ENCODE measurements at regions not wholly inside any gene's neighbourhood (a gene's known extent, or its start where the extent isn't known, plus 50 kb on each side); places are given as distances from the start of the nearest gene placed in this dataset.

DNA sequence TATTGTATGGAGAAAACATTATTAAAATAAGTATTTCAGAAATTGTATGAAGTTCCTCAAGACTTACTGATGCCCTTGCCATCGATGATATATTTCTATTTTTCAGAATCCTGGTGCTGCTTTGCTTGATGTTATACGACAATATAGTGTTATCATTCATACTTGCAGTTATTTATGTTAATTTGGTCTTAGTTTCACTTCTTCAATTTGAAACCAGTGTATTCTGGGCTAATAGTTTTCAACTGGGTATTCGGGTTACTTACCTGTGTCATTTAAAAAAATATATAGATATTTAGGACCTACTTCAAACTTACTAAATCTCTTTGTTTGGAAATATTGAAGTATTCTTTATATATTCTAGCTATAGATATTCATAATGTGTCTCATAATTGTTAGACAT lies 1414.7 kb downstream of the C4orf33 start:
- no peak for DNase-seq (ENCODE audit: low read depth)

DNA sequence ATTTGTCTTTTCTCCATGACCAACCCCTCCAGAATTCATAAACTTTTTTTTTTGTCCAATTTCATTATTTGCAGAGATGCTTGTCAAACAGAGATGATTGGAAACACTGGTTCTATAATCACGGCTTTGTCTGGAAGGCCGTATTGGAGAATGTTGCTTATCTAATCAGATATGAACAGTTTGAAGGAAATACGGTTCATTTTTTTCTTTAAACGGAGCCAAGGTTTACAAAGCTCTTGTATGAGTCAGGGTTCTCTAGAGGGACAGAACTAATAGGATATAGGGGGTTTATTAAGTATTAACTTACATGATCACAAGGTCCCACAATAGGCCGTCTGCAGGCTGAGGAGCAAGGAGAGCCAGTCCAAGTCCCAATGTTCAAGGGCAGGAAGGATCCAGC lies 1415.8 kb downstream of the C4orf33 start:
- DNase-seq (ENCODE audit: low read depth), result no peak

DNA sequence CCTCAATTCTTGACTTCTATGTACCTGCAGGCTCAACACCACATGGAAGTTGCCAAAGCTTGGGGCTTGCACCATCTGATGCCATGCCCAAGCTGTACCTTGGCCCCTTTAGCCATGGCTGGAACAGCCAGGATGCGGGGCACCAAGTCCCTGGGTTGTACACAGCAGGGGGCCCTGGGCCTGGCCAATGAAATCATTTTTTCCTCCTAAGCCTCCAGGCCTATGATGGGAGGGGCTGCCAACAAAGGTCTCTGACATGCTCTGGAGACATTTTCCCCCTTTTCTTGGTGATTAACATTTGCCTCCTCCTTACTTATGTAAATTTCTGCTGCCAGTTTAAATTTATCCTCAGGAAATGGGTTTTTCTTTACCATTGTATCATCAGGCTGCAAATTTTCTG lies 1428.1 kb downstream of the C4orf33 start:
- no peak for DNase-seq (ENCODE audit: low read depth)

DNA sequence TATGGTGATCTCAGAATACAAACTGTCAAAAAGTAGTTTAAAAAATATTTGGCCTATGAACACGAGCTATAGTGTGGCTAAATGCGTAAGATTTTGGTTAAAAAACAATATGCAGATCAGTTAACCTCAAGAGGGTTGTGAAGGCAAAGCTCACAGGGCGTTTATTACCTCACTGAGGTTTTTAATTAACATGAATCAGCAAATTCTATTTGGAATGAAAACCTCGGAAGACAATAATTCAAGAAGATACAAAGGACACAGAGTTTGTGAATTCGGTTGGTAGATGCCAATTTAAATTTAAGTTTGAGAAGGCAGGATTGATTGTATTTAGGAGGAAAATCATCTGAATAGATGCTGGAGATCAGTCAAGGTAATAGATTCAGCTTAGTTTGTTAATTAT lies 1434.6 kb downstream of the C4orf33 start:
- DNase-seq (ENCODE audit: low read depth), result no peak

DNA sequence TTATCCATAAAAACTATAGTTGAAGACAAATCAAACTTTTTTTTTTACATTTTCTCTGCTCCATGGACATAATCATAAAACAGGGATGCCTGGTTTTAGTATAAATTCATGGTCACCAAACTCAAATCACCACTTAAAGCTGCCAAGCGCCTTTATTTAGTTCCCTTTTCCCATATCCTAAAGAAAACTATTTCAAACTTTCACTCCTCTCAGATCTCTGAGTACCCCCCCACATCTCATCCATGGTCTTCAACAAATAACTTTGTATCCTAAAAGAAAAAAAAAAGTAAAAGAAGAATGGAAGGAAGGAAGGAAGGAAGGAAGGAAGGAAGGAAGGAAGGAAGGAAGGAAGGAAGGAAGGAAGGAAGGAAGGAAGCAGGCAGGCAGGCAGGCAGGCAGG lies 1438.7 kb downstream of the C4orf33 start:
- DNase-seq (ENCODE audit: low read depth), result no peak

DNA sequence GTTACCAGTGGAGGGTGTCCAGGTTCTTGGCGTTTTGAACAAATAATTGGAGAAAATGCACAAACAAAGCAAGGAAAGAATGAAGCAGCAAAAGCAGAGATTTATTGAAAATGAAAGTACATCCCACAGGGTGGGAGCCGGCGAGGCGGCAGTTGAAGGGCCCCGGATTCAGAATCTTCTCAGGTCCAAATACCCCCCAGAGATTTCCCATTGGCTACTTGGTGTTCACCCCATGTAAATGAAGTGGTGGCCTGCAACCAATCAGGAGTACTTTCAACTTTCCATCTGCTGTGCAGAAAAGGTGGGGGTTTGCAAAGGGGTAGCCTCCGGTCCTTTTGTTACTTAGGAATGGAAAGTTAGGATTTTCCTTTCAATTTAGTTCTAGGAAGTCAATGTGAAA lies 1447.0 kb downstream of the C4orf33 start:
- DNase-seq (ENCODE audit: low read depth), result no peak

DNA sequence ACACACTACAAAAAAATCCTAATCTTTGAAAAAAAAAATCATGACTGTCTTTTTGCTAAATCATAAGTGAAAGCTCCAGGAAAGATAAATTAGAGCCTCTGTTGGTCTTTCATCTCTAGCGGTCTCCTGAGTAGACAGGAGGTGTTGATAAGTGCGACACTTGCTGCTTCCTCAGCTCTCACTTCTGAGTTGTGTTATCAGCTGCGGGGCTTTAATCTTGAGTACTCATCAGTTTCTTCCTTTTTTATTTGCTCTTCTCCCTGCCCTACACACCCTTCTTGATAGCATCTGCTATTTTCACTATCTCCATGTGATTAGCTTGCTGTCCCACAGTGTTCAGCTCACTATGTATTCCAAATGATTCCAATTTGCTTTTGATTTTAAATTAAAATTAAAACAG lies 1449.2 kb downstream of the C4orf33 start:
- no peak for DNase-seq (ENCODE audit: low read depth)

DNA sequence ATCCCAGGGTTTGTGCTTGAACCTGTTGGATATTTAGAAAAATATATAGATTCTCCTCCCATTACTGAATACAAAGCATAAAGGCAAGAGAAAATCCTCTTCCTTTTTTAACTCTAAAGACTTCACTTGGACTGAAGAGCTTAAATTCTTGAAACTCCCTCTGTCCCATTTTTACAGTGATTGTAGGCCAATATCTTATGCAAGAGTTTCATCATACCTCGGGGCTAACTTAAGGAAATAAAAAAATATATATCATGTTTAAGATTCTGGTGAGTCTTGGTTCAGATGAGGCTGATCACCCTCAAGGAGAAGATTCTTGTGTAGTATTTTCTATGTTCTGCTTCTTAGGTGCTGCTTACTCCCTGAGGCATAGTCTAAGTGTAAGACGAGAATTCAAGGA lies 1449.6 kb downstream of the C4orf33 start:
- no peak for DNase-seq (ENCODE audit: low read depth)

DNA sequence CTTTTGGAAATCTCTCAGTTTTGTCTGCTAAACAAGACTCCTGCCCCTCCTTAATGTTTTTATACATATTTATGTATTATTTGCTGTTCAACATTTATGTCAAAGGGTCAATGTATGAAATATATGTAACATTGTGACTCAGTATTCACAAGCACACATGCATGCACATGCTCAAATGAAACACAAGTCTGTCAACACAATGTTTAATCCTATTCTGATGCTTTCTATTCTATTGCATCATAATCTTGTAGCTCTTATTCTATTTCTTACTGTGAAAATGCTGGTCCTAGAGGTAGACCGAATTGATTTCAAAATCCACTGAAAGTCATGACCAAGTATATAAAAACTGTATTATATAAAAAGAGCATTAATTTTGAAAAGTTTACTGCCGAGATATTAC lies 1463.3 kb downstream of the C4orf33 start:
- DNase-seq (ENCODE audit: low read depth), result no peak

DNA sequence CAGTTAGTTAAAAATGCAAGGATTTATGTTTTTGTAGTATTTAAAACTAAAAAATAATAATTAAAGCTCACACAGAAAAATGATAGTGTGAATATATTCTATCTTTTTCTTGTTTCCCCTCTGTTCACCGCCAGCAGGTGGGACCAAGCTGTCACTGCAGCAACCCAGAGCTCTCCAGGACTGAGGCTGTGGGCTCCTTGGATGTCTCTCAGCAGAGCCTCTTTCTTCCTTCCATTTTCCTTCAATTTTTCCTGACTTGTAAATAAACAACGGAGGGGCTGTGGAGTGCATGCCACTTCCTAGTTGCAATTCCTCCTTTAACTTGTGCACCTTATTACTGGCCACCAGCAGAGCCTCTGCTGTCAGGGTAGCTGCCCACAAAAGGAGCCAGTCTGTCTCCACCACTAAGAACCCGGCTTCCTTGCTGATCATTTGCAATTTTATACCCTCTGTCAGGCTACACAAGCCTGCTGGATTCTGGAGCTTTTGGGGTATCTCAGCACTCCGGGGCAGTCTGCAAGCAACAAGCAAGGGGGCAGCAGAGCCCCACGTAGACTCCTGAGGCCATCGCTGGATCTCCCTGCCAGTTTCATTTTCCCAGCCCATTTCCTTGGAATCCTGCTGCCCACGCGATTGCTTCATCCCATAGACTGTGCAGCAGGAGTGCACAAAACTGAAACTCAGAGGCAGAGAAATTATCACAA lies 1467.4 kb downstream of the C4orf33 start:
- DNase-seq (ENCODE audit: low read depth), result no peak

DNA sequence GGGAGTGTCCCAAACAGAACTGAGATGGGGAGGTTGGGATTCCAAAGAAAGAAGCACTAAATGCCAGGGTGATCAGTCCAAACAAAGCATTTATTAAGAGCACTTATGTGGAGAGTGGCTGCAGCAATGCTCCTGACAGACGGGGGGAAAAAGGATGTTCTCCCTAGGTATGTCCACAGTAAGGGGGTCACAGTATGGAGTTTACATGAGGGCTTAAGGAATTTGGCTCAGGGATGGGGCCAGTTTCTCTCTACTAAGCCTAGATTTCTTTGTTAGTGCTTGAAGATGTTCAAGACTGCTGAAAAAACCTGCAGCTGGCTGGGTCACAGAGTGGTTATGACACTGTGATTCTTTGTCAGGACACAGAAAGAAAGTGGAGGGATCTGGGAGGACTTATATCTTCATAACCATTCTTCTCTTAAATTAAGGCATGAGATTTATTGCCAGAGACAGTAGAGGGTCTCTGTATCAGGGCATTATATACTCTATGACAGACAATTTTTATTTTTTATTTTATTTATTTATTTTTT lies 1468.0 kb downstream of the C4orf33 start:
- DNase-seq (ENCODE audit: low read depth), result no peak

DNA sequence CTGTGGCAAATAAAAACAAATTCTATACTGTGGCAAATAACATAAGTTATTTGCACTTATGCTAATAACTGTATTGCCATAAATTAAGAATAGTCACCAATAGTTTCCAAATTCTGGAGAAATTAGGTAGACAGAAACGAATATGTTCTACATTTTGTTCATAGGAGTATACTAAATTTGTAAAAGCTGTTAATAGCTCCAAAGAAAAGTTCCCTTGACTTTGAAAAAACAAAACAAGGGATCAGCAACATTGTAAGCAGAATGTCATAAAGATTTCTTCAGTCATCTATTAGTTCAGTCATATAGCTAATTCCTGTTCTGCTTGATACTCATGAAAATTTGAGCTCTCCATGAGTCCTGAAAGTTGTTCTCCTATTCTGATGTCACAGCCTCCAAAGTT lies 1472.8 kb downstream of the C4orf33 start:
- no peak for DNase-seq (ENCODE audit: low read depth)

DNA sequence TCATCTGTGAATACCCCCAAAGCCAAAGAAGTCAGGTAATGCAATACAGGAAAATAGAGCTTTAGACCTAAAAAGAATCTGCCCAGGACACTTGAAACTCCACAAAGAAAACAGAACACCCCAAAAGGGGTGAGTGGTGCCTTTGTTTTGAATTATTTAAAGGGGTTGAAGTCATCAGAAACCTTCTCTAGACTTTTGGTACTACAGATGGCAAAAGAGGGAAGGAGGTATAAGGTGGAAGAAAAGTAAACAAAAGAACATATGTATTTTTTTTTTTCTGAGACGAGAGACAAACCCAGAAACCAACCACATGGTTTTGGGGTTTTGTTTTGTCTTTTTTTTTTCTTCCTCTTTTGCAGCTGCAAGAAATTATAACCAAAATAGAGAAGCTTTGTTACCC lies 1477.8 kb downstream of the C4orf33 start:
- DNase-seq (ENCODE audit: low read depth), result no peak

DNA sequence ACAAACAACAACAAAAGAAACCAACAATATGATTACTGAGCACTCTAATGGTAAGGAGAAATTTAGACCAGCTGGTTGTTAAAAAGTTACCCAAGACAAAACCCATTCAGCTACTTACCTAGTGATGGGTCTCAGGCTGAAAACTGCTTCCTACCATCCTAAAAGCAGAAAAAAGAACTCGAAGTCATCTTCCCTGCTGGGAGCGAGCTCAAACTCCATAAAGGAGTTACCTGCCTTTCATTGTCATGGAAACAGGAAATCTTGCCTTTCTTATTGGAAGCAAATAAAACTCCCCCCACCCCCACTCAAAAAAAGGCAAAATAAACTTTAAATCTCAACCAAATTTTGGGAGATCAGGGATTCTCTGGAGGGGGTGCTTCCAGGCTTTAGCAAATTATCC lies 1478.3 kb downstream of the C4orf33 start:
- DNase-seq (ENCODE audit: low read depth), result no peak

DNA sequence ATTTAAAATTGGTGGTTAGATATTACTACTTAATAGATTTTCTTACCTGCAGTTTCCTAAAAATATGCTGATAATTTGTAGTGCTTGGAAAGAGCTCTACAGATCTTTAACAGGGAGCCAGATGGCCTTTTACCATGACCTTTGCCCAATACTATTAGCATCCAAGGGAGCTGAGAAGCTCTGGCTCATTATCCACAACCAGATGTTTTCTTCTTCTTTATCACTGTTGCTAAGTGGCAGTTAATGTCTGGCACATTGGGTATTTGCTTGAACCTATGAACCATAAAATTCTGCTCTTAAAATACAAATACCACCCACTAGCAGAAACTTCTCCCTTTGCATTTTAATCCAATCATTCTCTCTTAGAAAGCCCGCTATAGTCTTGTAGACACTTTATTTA lies 1480.3 kb downstream of the C4orf33 start:
- DNase-seq (ENCODE audit: low read depth), result no peak

DNA sequence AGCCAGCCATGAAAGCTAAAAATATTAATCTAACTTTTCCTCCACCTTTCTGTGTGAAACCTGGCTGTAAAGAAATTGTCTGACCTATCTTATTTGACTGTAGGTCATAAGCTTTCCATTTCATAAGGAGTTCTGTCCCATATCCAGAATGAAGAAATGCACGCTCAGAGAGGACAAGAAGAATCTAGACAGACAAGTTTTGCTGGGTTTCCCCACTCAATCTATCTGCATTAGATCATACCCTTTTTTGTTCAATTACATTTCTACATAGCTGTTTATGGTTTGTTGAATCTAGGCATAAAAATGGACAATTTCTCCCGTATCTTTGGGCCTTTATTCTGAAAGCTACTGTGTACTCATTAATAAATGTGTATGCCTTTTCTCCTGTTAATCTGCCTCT lies 1495.1 kb downstream of the C4orf33 start:
- DNase-seq (ENCODE audit: low read depth), result no peak

DNA sequence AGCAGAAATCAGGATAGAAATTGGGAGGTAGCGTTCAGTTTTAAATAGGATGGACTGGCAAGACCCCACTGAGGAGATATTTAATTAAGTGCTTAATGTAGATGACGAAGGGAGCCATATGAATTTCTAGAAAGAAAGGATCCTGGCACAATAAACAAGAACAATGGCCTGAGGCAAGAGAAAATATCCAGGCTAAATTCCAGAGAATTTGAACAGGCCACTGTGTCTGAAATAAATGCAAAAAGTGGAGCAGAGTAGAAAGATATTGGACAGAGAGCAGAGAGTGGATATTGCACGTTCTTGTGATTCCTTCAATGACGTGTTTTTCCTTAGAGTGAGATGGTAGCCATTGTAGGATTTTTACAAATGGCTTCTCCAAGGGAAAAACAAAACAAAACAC lies 1504.8 kb downstream of the C4orf33 start:
- DNase-seq (ENCODE audit: low read depth), result no peak

DNA sequence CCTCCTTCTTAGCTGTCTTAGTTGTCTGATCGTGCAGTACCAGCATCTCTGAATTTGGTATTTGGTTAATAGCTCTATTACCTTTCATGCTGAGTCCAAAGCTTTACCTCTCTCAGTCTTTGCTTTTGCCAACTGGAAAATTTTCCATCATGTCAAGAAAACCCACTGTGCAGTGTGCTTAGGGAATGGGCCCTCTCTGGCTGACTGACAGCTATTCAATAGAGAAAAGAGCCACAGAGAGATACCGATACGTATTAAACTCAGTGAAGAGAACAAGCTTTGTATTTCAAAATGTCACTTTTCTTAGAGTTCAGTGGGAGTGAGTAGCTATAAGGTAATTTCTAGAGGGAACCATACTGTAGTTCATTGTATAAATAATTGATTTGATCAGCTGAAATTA lies 1507.1 kb downstream of the C4orf33 start:
- no peak for DNase-seq (ENCODE audit: low read depth)

DNA sequence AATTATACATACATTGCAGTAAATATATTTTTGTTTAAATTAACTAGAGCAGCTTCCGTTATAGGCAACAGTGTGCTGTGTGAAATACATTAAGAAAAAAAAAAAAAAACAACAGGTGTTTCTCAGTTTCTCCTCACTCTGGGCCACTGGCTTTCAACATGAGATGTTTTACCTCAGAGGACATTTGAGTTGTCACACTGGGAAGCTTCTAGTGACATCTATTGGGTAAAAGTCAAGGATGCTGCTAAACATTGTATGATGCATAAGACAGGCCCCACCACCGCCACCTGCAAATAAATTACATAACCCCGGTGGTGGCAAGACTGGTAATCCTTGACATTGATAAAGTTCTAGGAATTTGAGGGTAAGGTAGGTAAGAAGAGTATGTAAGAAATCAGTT lies 1512.2 kb downstream of the C4orf33 start:
- no peak for DNase-seq (ENCODE audit: low read depth)

DNA sequence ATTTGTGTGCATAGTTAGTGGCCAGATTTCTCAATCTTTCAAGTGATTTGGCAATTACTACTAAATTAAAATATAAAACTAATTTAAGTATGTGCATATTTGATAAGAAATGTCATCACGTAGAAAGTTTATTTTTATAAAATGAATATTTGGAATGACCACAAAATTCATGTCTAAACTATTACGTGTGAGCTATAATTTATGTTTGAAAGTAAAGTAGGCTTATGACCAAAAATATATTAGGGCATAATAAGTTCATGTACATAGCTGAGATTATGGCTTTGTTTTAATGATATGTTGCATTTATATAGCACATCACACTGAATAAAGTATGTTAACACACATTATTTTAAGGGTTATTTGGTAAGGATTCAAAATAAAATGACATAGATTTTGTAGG lies 1532.6 kb downstream of the C4orf33 start:
- no peak for DNase-seq (ENCODE audit: low read depth)

DNA sequence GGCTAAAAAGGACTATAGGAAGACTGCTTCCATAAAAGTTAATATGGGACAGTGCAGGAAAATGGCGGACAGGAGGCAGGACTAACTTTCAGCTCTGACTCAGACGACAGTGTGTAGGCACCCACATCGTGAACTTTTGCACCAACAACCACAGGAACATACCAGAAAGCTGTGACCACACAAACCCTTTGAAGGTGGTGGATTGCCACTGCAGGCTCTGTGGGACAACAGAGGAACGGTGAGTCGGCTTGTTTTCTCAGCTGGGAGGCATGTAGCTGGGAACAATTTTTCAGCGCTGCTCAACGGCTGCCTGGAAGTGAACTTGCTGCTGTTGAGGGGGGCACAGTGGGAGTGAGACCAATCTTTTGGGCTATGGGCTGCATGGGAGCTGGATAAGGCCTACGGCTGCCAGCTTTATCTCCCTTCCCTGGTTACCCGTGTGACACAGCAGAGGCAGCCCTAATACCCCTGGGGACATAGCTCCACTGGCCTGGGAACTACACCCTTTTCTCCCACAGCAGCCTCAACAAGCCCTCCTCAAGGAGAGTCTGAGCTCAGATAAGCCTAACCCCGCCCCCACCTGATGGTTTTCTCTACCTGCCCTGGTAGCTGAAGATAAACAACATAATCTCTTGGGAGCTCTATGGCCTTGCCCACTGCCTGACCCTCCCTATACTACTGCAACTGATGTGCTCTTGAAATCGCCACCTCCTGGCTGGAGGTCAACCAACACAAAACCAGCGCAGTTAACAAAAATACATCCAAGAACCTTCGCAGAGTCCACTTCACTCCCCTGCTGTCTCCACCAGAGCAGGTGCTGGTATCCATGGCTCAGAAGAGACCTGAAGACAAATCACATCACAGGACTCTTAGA lies 1537.0 kb downstream of the C4orf33 start:
- DNase-seq (ENCODE audit: low read depth), result no peak

DNA sequence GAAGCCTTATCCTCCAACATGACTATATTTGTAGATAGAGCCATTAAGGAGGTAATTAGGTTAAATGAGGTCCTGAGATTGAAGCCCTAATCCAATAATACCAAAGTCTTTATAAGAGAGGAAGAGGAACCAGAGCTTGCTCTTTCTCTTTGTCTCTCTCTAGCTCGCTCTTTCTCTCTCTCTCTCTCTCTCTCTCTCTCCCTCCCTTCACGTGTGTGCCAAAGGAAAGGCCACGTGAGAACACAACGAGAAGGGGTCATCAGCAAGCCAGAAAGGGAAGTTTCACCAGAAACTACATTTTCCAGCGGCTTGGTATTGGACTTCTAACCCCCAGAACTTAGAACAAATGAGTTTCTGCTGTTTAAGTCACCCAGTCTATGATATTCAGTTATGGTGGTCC lies 1540.5 kb downstream of the C4orf33 start:
- DNase-seq (ENCODE audit: low read depth), result no peak

DNA sequence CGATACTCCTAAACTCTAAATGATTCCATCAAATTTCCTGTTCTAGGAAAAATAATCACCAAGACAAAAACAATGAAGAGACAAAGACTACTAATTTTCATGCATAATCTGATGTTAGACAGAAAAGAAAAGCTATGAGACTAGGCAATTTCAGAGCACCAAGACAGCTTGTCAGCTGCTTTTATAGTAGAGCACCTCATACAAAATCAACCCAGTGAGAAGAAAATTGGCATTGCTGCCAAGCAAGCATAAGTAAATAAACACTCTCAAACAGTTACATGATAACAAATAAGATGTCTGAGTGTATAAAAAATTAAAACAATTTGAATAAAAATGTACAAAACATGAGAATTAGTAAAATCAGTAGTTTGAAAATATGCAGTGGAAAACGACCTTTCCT lies 1544.6 kb downstream of the C4orf33 start:
- DNase-seq (ENCODE audit: low read depth), result no peak

DNA sequence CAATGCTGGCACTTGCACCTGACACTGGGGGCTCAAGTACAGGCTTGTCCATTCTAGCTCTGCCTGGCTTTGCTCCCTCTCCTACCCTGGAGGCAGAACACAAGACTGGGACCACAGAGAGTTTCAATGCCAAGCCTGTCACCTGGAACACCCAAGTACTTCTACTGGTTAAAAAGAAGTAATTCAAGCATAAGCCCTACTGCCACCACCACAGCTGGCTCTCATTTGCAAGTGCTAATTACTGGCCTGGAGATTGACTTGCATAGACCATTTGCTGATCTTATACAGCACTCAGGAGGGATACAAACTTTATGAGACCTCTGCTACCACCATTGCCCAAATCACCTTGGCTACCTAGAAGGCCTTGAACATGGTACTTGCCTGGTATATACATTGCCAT lies 1550.9 kb downstream of the C4orf33 start:
- DNase-seq (ENCODE audit: low read depth), result no peak
